Common myeloid progenitor, CD34-positive (primary cell): ENCODE measurements at regions not wholly inside any gene's neighbourhood (a gene's known extent, or its start where the extent isn't known, plus 50 kb on each side); places are given as distances from the start of the nearest gene placed in this dataset.
A peak's percentile ranks its signal among the peaks of the same experiment; 100 is the strongest.

ENCODE experiments used
- CTCF ChIA-PET: fragments of 350-600 bp; sonication (Branson Sonifier 250); formaldehyde crosslinking; loops from one replicate; lab custom pipeline; 2021; ENCODE audit warnings: antibody characterized with exemption; lab: Charles Lee
- POLR2A ChIA-PET: fragments of 350-600 bp; sonication (Branson Sonifier 250); formaldehyde crosslinking; loops from one replicate; lab custom pipeline; 2021; ENCODE audit warnings: antibody characterized with exemption; lab: Charles Lee
- DNase-seq, 3 donors: peaks; one replicate each; pipeline versions ENCODE4 v3.0.0 to v3.0.0-alpha.2; 2013
- H3K27ac ChIP-seq, 2 experiments: 1 replicate in 1 of 2; 2 replicates in 1 of 2; pipeline ENCODE4 v1.7.0; 2013; ENCODE audit warnings: inconsistent platforms in 2 of 2, low read length in 2 of 2, mild to moderate bottlenecking in 2 of 2, low read depth in 1 of 2, moderate library complexity in 1 of 2; ENCODE audit not compliant: severe bottlenecking in 2 of 2, insufficient read depth in 1 of 2, poor library complexity in 1 of 2
- H3K27me3 ChIP-seq, 5 experiments: replicated peaks in 2 of 5; 1 replicate in 3 of 5; 2 replicates in 2 of 5; pipeline versions ENCODE4 v1.6.1 to v1.7.0; 2013; ENCODE audit warnings: low read length in 4 of 5, mild to moderate bottlenecking in 2 of 5, moderate library complexity in 2 of 5, inconsistent platforms in 1 of 5; ENCODE audit not compliant: insufficient read depth in 5 of 5, control insufficient read depth in 4 of 5
- H3K36me3 ChIP-seq, 4 experiments: 1 replicate in 2 of 4; 2 replicates in 2 of 4; pipeline versions ENCODE4 v1.6.1 to v1.7.0; 2013; ENCODE audit warnings: low read length in 3 of 4, control low read depth in 1 of 4, mild to moderate bottlenecking in 1 of 4; ENCODE audit not compliant: control insufficient read depth in 4 of 4, insufficient read depth in 4 of 4
- H3K4me1 ChIP-seq, 4 experiments: 1 replicate in 3 of 4; 2 replicates in 1 of 4; pipeline versions ENCODE4 v1.6.1 to v1.7.1; 2013; ENCODE audit warnings: low read length in 3 of 4, mild to moderate bottlenecking in 3 of 4, control low read depth in 1 of 4, inconsistent platforms in 1 of 4, moderate library complexity in 1 of 4; ENCODE audit not compliant: control insufficient read depth in 4 of 4, insufficient read depth in 4 of 4; ENCODE audit errors: control extremely low read depth in 1 of 4
- H3K4me3 ChIP-seq, 7 experiments: 1 replicate in 4 of 7; 2 replicates in 3 of 7; pipeline versions ENCODE4 v1.5.1 to v1.7.0; 2013; ENCODE audit warnings: mild to moderate bottlenecking in 7 of 7, low read length in 6 of 7, moderate library complexity in 6 of 7, inconsistent platforms in 2 of 7, low read depth in 2 of 7, control low read depth in 1 of 7; ENCODE audit not compliant: insufficient read depth in 4 of 7, control insufficient read depth in 1 of 7; ENCODE audit errors: extremely low read depth in 1 of 7
- H3K9me3 ChIP-seq, 5 experiments: 1 replicate in 4 of 5; 2 replicates in 1 of 5; pipeline versions ENCODE4 v1.6.1 to v1.7.1; 2013; ENCODE audit warnings: low read length in 4 of 5, mild to moderate bottlenecking in 2 of 5, inconsistent platforms in 1 of 5, low read depth in 1 of 5, moderate library complexity in 1 of 5; ENCODE audit not compliant: control insufficient read depth in 4 of 5, insufficient read depth in 2 of 5; ENCODE audit errors: control extremely low read depth in 1 of 5
- WGBS: methylation state at CpG from one replicate; pipeline ENCODE4 v1.1.5; 2013; ENCODE audit not compliant: insufficient coverage; 5-methylcytosine and 5-hydroxymethylcytosine counted together

DNA sequence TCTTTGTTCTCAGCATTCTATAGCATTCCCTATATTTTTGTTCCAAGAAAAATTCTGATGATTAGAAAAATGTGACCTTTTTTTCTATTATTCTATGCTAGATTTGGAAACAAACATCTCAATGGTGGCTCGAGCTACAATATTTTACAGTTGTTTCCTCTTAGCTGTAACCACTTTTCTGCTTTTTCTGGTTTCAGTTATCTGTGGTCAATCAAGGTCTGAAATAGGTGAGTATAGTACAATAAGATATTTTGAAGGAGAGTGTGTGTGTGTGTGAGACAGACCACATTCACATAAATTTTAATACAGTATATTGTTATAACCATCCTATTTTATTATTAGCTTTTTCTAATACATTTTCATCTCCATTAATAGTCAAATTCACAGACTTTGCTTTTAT, 564.5 kb upstream of the GHITM start:
- H3K9me3 ChIP-seq: peaks cover 0 to 5% (median 1%) of the 10 kb centered on the region in 5 experiments
- ChIA-PET CTCF (interaction anchor here (0.8 kb wide), 1 partner anchor 27 kb away, joined by 3 read pairs; no protein-coding TSS in a partner anchor), POLR2A (no interaction called here)
- no peaks in the 10 kb centered on the region for H3K27me3 ChIP-seq
- no peaks in the 10 kb centered on the region for H3K36me3 ChIP-seq
- no CpG with 5 or more reads among the region's 1 CpG for WGBS
- no peak for DNase-seq
- no peak overlapping the region for H3K4me3 ChIP-seq
- no peaks in the 10 kb centered on the region for H3K4me1 ChIP-seq
- no peak overlapping the region for H3K27ac ChIP-seq

DNA sequence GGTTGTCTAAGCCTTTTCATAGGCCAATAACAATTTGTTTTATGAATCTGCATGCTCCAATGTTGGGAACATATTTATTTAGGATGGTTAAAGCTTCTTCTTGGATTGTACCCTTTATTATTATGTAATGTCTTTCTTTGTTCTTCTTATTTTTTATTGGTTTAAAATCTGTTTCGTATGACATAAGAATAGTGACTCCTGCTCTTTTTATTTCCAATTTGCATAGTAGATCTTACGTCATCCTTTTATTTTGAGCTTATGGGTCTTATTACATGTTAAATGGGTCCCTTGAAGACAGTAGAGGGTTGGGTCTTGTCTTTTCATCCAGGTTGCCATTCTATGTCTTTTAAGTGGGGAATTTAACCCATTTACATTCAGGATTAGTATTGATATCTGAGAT, 561.9 kb upstream of the GHITM start:
- DNase-seq: no peak
- ChIA-PET CTCF (no interaction called here), POLR2A (no interaction called here)
- H3K4me3 ChIP-seq: no peak overlapping the region
- peaks cover 0 to 5% (median 1%) of the 10 kb centered on the region in 5 experiments for H3K9me3 ChIP-seq
- H3K27ac ChIP-seq: no peak overlapping the region
- no peaks in the 10 kb centered on the region for H3K27me3 ChIP-seq
- no peaks in the 10 kb centered on the region for H3K36me3 ChIP-seq
- 100% methylated on average over 1 of the region's 2 CpGs for WGBS
- H3K4me1 ChIP-seq: no peaks in the 10 kb centered on the region

DNA sequence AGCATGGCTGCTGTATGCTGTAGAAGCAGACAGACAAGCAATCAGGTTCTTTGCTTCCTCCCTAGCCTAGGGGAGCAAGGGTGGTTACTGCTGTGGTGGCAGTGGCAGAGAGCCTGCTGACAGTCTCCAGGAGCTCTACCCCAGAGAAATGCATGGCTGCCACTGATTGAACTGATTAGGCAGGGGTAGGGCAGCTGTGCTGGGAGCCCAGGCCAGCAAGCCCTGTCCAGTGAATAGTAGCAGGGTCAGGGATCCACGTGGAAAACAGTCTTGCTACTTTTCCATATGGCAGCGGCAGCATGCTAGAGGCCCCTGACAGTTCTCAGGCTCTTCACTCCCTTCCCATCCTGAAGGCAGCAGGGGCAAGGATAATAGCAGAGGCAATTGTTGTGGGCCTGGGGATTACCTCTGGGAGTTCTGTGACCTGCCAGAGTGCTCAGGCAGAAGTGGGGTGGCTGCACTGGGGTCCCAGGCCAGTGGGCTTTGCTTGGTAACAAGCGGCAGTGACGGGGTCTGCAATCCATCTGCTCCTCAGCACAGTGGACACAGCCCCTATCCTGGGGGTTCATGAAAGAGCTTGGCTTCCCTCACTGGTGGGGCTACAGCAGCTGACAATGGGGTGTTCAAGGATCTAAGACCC, 558.8 kb upstream of the GHITM start:
- Histone ChIP-seq H3K9me3 (peaks cover 0 to 5% (median 1%) of the 10 kb centered on the region in 5 experiments), H3K36me3 (no peaks in the 10 kb centered on the region), H3K4me3 (no peak overlapping the region), H3K27ac (no peak overlapping the region), H3K27me3 (no peaks in the 10 kb centered on the region), H3K4me1 (no peaks in the 10 kb centered on the region)
- no peak for DNase-seq
- CTCF ChIA-PET: no interaction called here
- POLR2A ChIA-PET: no interaction called here
- 83% methylated on average over 4 of the region's 4 CpGs for WGBS

DNA sequence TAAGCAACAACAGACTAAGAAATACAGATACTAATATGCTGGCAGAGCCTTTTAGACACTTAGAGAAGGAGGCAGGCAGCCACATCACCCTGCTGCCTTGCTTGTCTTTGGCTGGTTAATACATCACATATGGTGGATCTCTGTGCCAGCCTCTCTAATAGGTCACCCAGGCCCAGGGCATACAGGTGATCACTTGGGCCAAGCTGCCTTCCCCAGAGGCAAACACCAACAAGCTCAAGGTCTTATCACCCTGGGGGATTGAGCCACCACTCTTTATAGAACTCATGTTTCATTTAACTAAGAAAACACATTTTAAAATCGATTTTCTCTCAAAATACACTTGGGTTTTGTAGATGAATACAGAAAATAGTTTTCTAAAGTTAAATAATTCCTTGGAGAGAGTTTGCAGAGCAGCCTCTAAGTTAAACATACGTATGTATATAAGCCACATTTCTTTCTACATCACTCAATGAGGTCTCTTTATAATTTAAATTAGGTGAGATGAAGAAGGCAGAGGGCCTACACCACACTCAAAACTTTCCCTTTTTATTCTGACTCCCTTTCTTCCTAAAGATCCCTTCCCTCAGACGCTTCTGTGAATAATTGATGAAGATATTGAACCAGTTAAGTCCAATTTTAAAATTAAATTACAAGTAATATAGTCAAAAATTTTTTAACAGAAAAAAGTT, 556.8 kb upstream of the GHITM start:
- Histone ChIP-seq H3K9me3 (peaks cover 0 to 5% (median 1%) of the 10 kb centered on the region in 5 experiments), H3K36me3 (no peaks in the 10 kb centered on the region), H3K4me1 (no peaks in the 10 kb centered on the region), H3K4me3 (no peak overlapping the region), H3K27me3 (no peaks in the 10 kb centered on the region), H3K27ac (no peak overlapping the region)
- CTCF ChIA-PET: no interaction called here
- WGBS: no CpG with 5 or more reads among the region's 3 CpGs
- no peak for DNase-seq
- POLR2A ChIA-PET: no interaction called here

DNA sequence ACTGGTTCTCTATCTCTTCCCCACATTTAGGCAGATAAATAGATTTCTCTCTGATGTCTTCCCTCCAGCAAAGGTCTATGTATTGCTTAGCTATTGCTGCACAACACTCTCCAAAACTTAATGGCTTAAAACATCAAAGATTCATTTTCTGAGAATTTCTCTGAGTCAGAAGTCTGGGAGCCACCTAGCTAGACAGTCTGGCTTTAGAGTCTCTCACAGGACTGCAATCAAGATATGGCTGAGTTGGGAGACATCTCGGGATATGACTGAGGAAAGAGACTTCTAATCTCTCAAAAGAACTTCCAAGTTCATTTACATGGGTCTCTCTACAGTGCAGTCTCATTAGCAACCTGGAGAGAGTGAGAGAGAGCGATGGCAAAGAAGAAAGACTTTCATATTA, 553.6 kb upstream of the GHITM start:
- no peaks in the 10 kb centered on the region for H3K9me3 ChIP-seq
- H3K36me3 ChIP-seq: no peaks in the 10 kb centered on the region
- 83% methylated on average over 1 of the region's 2 CpGs for WGBS
- no peak for DNase-seq
- no peak overlapping the region for H3K27ac ChIP-seq
- peak overlapping the region in 1 of 7 experiments; percentile 17 for H3K4me3 ChIP-seq
- no peaks in the 10 kb centered on the region for H3K27me3 ChIP-seq
- CTCF ChIA-PET: interaction anchor here (0.6 kb wide), 1 partner anchor 50 kb away, joined by 3 read pairs; no protein-coding TSS in a partner anchor
- POLR2A ChIA-PET: no interaction called here
- H3K4me1 ChIP-seq: no peaks in the 10 kb centered on the region

DNA sequence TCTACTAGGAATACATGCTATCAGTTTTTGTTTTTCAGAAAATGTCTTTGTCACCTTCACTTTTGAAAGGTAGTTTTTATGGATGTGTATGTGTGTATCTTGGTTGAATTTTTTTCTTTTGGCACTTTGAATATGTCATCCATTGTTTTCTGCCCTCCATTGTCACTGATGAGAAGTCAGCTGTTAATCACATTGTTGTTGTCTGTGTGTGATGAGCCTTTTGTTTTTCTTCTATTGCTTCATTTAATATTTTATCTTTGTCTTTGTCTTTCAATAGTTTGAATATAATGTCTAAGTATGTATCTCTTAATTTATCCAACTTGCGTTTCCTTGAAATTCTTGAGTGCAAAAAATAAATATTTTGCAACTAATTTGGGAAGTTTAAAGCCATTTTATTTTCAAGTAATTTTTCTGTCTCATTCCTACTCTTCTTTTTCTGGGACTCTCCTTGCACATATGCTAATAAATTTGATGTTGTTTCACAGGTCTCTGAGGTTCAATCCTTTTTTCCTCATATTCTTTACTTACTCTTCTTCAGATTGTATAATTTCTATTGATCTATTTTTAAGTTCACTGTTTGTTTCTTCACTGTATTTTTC, 546.9 kb upstream of the GHITM start:
- DNase-seq: no peak
- Histone ChIP-seq H3K27me3 (no peaks in the 10 kb centered on the region), H3K36me3 (no peaks in the 10 kb centered on the region), H3K27ac (no peak overlapping the region), H3K4me1 (no peaks in the 10 kb centered on the region), H3K4me3 (no peak overlapping the region), H3K9me3 (peaks cover 0 to 19% (median 1%) of the 10 kb centered on the region in 5 experiments)
- WGBS: no CpG with 5 or more reads among the region's 1 CpG
- CTCF ChIA-PET: no interaction called here
- POLR2A ChIA-PET: no interaction called here

DNA sequence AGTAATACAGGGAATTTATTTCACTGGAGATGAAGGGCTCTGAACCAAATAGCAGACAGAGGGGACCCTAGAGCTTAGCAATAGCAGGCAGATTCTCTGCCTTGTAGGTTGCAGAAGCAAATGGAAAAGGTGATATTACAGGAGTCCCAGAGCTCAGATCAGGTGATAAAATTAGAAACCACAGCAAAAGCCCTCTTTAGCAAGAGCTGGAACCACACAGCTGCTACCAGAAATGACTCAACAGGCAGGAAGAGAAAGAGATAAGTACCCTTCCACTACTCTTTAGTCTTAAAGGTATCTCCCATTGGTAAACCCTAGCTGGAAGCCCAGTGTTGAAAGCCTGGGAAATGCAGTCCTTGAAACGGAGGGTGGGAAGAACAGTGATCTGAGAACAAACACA, 535.6 kb upstream of the GHITM start:
- ChIA-PET POLR2A (no interaction called here), CTCF (interaction anchor here (0.8 kb wide), 1 partner anchor 345 kb away, joined by 3 read pairs; no protein-coding TSS in a partner anchor)
- H3K27ac ChIP-seq: no peak overlapping the region
- no peaks in the 10 kb centered on the region for H3K9me3 ChIP-seq
- no peaks in the 10 kb centered on the region for H3K27me3 ChIP-seq
- no CpG with 5 or more reads among the region's 1 CpG for WGBS
- DNase-seq: no peak
- no peaks in the 10 kb centered on the region for H3K36me3 ChIP-seq
- no peaks in the 10 kb centered on the region for H3K4me1 ChIP-seq
- no peak overlapping the region for H3K4me3 ChIP-seq
